Liver (tissue), 8 donors: ENCODE measurements at regions not wholly inside any gene's neighbourhood (a gene's known extent, or its start where the extent isn't known, plus 50 kb on each side); places are given as distances from the start of the nearest gene placed in this dataset.

Experiments used
- DNase-seq: peaks from one replicate; pipeline ENCODE4 v3.0.0-alpha.2; 2017; ENCODE audit warnings: low spot score
- H3K27ac ChIP-seq, 2 donors: one replicate each; pipeline ENCODE4 v1.7.0; 2013; ENCODE audit warnings: inconsistent platforms in 2 of 2, low read length in 2 of 2, control low read depth in 1 of 2, low read depth in 1 of 2, mild to moderate bottlenecking in 1 of 2
- H3K27me3 ChIP-seq, 4 donors: one replicate each; pipeline versions ENCODE4 v1.6.1 to v1.7.0; 2013; ENCODE audit warnings: low read length in 3 of 4, inconsistent platforms in 1 of 4, mild to moderate bottlenecking in 1 of 4, moderate library complexity in 1 of 4; ENCODE audit not compliant: control insufficient read depth in 4 of 4, insufficient read depth in 4 of 4
- H3K36me3 ChIP-seq, 4 donors: one replicate each; pipeline versions ENCODE4 v1.6.1 to v1.7.0; 2013; ENCODE audit warnings: low read length in 3 of 4, mild to moderate bottlenecking in 3 of 4, low read depth in 1 of 4, moderate library complexity in 1 of 4; ENCODE audit not compliant: control insufficient read depth in 4 of 4, insufficient read depth in 3 of 4
- H3K4me1 ChIP-seq, 4 donors: one replicate each; pipeline versions ENCODE4 v1.6.1 to v1.7.0; 2013; ENCODE audit warnings: low read length in 3 of 4, mild to moderate bottlenecking in 3 of 4, moderate library complexity in 1 of 4; ENCODE audit not compliant: control insufficient read depth in 4 of 4, insufficient read depth in 4 of 4
- H3K4me3 ChIP-seq, 3 donors: one replicate each; pipeline versions ENCODE4 v1.6.1 to v1.7.0; 2013; ENCODE audit warnings: low read length in 3 of 3, control low read depth in 1 of 3, low read depth in 1 of 3, mild to moderate bottlenecking in 1 of 3
- H3K9ac ChIP-seq, 2 donors: one replicate each; pipeline ENCODE4 v1.7.0; 2013; ENCODE audit warnings: low read length in 2 of 2, mild to moderate bottlenecking in 2 of 2, moderate library complexity in 2 of 2, control low read depth in 1 of 2, low read depth in 1 of 2
- H3K9me3 ChIP-seq, 4 donors: one replicate each; pipeline versions ENCODE4 v1.6.1 to v1.7.0; 2013; ENCODE audit warnings: low read length in 3 of 4; ENCODE audit not compliant: control insufficient read depth in 4 of 4
- ATF3 ChIP-seq: IDR thresholded peaks from 2 replicates; pipeline ENCODE4 v1.6.1; 2016; ENCODE audit warnings: antibody characterized with exemption
- EGR1 ChIP-seq, 2 donors: IDR thresholded peaks; 2 replicates each; pipeline ENCODE4 v1.6.1; 2016 to 2018; ENCODE audit warnings: antibody characterized with exemption in 2 of 2, low read depth in 2 of 2
- FOXA1 ChIP-seq: IDR thresholded peaks from 2 replicates; pipeline ENCODE4 v1.6.1; 2016; ENCODE audit warnings: antibody characterized with exemption
- FOXA2 ChIP-seq: IDR thresholded peaks from 2 replicates; pipeline ENCODE4 v1.6.1; 2016; ENCODE audit warnings: antibody characterized with exemption
- GABPA ChIP-seq, 2 donors: IDR thresholded peaks in 1 of 2; conservative IDR thresholded peaks in 1 of 2; 2 replicates each; pipeline ENCODE4 v1.6.1; 2016; ENCODE audit warnings: antibody characterized with exemption in 2 of 2, mild to moderate bottlenecking in 1 of 2, moderate library complexity in 1 of 2
- HNF4A ChIP-seq, 2 donors: conservative IDR thresholded peaks; 2 replicates each; pipeline ENCODE4 v1.6.1; 2016; ENCODE audit warnings: antibody characterized with exemption in 2 of 2, mild to moderate bottlenecking in 2 of 2
- HNF4G ChIP-seq: IDR thresholded peaks from 2 replicates; pipeline ENCODE4 v1.6.1; 2016; ENCODE audit warnings: antibody characterized with exemption
- JUND ChIP-seq, 2 donors: IDR thresholded peaks; 2 replicates each; pipeline ENCODE4 v1.6.1; 2016; ENCODE audit warnings: antibody characterized with exemption in 2 of 2
- NR2F2 ChIP-seq: IDR thresholded peaks from 2 replicates; pipeline ENCODE4 v1.6.1; 2016; ENCODE audit warnings: antibody characterized with exemption
- RAD21 ChIP-seq, 2 donors: IDR thresholded peaks; 2 replicates each; pipeline ENCODE4 v1.6.1; 2016; ENCODE audit warnings: antibody characterized with exemption in 2 of 2, mild to moderate bottlenecking in 2 of 2
- RXRA ChIP-seq, 2 donors: IDR thresholded peaks; 2 replicates each; pipeline ENCODE4 v1.6.1; 2017 to 2018; ENCODE audit warnings: antibody characterized with exemption in 2 of 2, mild to moderate bottlenecking in 1 of 2
- SP1 ChIP-seq: IDR thresholded peaks from 2 replicates; pipeline ENCODE4 v1.6.1; 2018; ENCODE audit warnings: antibody characterized with exemption, mild to moderate bottlenecking
- TAF1 ChIP-seq: conservative IDR thresholded peaks from 2 replicates; pipeline ENCODE4 v1.6.1; 2016; ENCODE audit warnings: antibody characterized with exemption, mild to moderate bottlenecking
- YY1 ChIP-seq: IDR thresholded peaks from 2 replicates; pipeline ENCODE4 v1.6.1; 2016; ENCODE audit warnings: antibody characterized with exemption, mild to moderate bottlenecking
- WGBS: extraction: QIAGEN DNeasy Blood & Tissue Kit; methylation state at CpG from one replicate; pipeline ENCODE4 v1.1.7; 2013; 5-methylcytosine and 5-hydroxymethylcytosine counted together
- TF ChIP-seq, protein P1 (sequence below): IDR thresholded peaks from 2 replicates; pipeline ENCODE4 v1.6.1; 2016; ENCODE audit warnings: antibody characterized with exemption
- TF ChIP-seq, protein P2 (sequence below): fragments of 150-350 bp; IDR thresholded peaks from 2 replicates; pipeline ENCODE4 v1.5.1; 2017; ENCODE audit warnings: improper control_type of control experiment, low read depth, low read length; ENCODE audit not compliant: missing input control
- TF ChIP-seq, protein P3 (sequence below): IDR thresholded peaks from 2 replicates; pipeline ENCODE4 v1.6.1; 2016; ENCODE audit warnings: antibody characterized with exemption, mild to moderate bottlenecking
- TF ChIP-seq, protein P4 (sequence below): IDR thresholded peaks from 2 replicates; pipeline ENCODE4 v1.6.1; 2016; ENCODE audit warnings: antibody characterized with exemption
- donor health status: healthy.
- donor health status: healthy.
- donor health status: healthy.
- donor health status: healthy.
- donor health status: healthy.

GRCh38 chr3:64388886-64389285 is 163.6 kb upstream of the PRICKLE2 start:
- Histone ChIP-seq H3K9me3 (no peaks in the 10 kb centered on the region), H3K27ac (no peak overlapping the region), H3K4me3 (no peak overlapping the region), H3K9ac (no peak overlapping the region), H3K27me3 (peaks cover 0 to 3% (median 0%) of the 10 kb centered on the region in 4 donors), H3K36me3 (no peaks in the 10 kb centered on the region), H3K4me1 (no peaks in the 10 kb centered on the region)
- DNase-seq: no peak
- 89% methylated on average over 4 of the region's 4 CpGs for WGBS
- TF ChIP-seq RXRA (IDR thresholded peaks at IDR 0.05): no peak
- no peak for TF ChIP-seq FOXA2
- TF ChIP-seq SP1: no peak
- no peak for TF ChIP-seq YY1
- no peak for TF ChIP-seq RAD21 (IDR thresholded peaks at IDR 0.05)
- TF ChIP-seq GABPA (IDR thresholded peaks at IDR 0.05 in 1 of 2, conservative IDR thresholded peaks at IDR 0.05 in 1 of 2): no peak
- no peak for TF ChIP-seq HNF4A (conservative IDR thresholded peaks at IDR 0.05)
- no peak for TF ChIP-seq HNF4G
- TF ChIP-seq JUND (IDR thresholded peaks at IDR 0.05): no peak
- TF ChIP-seq ATF3: no peak
- TF ChIP-seq, protein P1, sequence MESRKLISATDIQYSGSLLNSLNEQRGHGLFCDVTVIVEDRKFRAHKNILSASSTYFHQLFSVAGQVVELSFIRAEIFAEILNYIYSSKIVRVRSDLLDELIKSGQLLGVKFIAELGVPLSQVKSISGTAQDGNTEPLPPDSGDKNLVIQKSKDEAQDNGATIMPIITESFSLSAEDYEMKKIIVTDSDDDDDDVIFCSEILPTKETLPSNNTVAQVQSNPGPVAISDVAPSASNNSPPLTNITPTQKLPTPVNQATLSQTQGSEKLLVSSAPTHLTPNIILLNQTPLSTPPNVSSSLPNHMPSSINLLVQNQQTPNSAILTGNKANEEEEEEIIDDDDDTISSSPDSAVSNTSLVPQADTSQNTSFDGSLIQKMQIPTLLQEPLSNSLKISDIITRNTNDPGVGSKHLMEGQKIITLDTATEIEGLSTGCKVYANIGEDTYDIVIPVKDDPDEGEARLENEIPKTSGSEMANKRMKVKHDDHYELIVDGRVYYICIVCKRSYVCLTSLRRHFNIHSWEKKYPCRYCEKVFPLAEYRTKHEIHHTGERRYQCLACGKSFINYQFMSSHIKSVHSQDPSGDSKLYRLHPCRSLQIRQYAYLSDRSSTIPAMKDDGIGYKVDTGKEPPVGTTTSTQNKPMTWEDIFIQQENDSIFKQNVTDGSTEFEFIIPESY: no peak
- TF ChIP-seq, protein P2, sequence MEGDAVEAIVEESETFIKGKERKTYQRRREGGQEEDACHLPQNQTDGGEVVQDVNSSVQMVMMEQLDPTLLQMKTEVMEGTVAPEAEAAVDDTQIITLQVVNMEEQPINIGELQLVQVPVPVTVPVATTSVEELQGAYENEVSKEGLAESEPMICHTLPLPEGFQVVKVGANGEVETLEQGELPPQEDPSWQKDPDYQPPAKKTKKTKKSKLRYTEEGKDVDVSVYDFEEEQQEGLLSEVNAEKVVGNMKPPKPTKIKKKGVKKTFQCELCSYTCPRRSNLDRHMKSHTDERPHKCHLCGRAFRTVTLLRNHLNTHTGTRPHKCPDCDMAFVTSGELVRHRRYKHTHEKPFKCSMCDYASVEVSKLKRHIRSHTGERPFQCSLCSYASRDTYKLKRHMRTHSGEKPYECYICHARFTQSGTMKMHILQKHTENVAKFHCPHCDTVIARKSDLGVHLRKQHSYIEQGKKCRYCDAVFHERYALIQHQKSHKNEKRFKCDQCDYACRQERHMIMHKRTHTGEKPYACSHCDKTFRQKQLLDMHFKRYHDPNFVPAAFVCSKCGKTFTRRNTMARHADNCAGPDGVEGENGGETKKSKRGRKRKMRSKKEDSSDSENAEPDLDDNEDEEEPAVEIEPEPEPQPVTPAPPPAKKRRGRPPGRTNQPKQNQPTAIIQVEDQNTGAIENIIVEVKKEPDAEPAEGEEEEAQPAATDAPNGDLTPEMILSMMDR: no peak
- TF ChIP-seq, protein P3, sequence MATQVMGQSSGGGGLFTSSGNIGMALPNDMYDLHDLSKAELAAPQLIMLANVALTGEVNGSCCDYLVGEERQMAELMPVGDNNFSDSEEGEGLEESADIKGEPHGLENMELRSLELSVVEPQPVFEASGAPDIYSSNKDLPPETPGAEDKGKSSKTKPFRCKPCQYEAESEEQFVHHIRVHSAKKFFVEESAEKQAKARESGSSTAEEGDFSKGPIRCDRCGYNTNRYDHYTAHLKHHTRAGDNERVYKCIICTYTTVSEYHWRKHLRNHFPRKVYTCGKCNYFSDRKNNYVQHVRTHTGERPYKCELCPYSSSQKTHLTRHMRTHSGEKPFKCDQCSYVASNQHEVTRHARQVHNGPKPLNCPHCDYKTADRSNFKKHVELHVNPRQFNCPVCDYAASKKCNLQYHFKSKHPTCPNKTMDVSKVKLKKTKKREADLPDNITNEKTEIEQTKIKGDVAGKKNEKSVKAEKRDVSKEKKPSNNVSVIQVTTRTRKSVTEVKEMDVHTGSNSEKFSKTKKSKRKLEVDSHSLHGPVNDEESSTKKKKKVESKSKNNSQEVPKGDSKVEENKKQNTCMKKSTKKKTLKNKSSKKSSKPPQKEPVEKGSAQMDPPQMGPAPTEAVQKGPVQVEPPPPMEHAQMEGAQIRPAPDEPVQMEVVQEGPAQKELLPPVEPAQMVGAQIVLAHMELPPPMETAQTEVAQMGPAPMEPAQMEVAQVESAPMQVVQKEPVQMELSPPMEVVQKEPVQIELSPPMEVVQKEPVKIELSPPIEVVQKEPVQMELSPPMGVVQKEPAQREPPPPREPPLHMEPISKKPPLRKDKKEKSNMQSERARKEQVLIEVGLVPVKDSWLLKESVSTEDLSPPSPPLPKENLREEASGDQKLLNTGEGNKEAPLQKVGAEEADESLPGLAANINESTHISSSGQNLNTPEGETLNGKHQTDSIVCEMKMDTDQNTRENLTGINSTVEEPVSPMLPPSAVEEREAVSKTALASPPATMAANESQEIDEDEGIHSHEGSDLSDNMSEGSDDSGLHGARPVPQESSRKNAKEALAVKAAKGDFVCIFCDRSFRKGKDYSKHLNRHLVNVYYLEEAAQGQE: no peak
- TF ChIP-seq NR2F2: no peak
- no peak for TF ChIP-seq TAF1
- no peak for TF ChIP-seq EGR1 (IDR thresholded peaks at IDR 0.05; ENCODE audit: low read depth in 2 of 2)
- TF ChIP-seq FOXA1: no peak
- TF ChIP-seq, protein P4, sequence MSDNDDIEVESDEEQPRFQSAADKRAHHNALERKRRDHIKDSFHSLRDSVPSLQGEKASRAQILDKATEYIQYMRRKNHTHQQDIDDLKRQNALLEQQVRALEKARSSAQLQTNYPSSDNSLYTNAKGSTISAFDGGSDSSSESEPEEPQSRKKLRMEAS: no peak

- Histone ChIP-seq H3K36me3 (no peaks in the 10 kb centered on the region), H3K9me3 (peaks cover 0 to 4% (median 3%) of the 10 kb centered on the region in 4 donors), H3K27ac (no peak overlapping the region), H3K4me1 (no peaks in the 10 kb centered on the region), H3K27me3 (peaks cover 0 to 3% (median 0%) of the 10 kb centered on the region in 4 donors), H3K9ac (no peak overlapping the region), H3K4me3 (no peak overlapping the region)
- 78% methylated on average over 4 of the region's 4 CpGs for WGBS
- DNase-seq: no peak
- TF ChIP-seq FOXA1 (no peak), RXRA (IDR thresholded peaks at IDR 0.05) (no peak), TAF1 (no peak), HNF4A (conservative IDR thresholded peaks at IDR 0.05) (no peak), YY1 (no peak), ATF3 (no peak), JUND (IDR thresholded peaks at IDR 0.05) (no peak), GABPA (IDR thresholded peaks at IDR 0.05 in 1 of 2, conservative IDR thresholded peaks at IDR 0.05 in 1 of 2) (no peak), EGR1 (IDR thresholded peaks at IDR 0.05; ENCODE audit: low read depth in 2 of 2) (no peak), NR2F2 (no peak), SP1 (no peak), RAD21 (IDR thresholded peaks at IDR 0.05) (no peak)
- TF ChIP-seq, protein P3: no peak
Measured at GRCh38 chr3:64387688-64388087, 162.4 kb upstream of the PRICKLE2 start.
